PC-3 (cell line): ENCODE measurements at regions not wholly inside any gene's neighbourhood (a gene's known extent, or its start where the extent isn't known, plus 50 kb on each side); places are given as distances from the start of the nearest gene placed in this dataset.
A peak's percentile ranks its signal among the peaks of the same experiment; 100 is the strongest.

Experiments
- ATAC-seq: fragments of 200-7000 bp; cut with Tn5 transposase; 2 replicates; pipeline ENCODE4 v1.9.1; 2020; ENCODE audit warnings: mild to moderate bottlenecking, moderate library complexity
- BruUV-seq: library from RNA; stranded (reverse); fragments of 400-500 nt; replicated peaks from 2 replicates; lab custom pipeline; 2021; lab: Mats Ljungman, UMichigan
- CTCF ChIA-PET: fragments of 300-600 bp; sonication (Branson Sonifier 250); formaldehyde crosslinking; loops from one replicate; lab custom pipeline; 2022; ENCODE audit warnings: antibody characterized with exemption; lab: Charles Lee
- POLR2A ChIA-PET: fragments of 300-600 bp; sonication (Branson Sonifier 250); formaldehyde crosslinking; loops from one replicate; lab custom pipeline; 2022; ENCODE audit warnings: antibody characterized with exemption; ENCODE audit not compliant: unreplicated experiment; lab: Charles Lee
- DNase-seq: peaks from one replicate; pipeline ENCODE4 v3.0.0-alpha.2; 2015
- H2AFZ ChIP-seq: fragments of 300-600 bp; sonication (generic); 2 replicates; pipeline ENCODE4 v1.6.0; 2016; ENCODE audit warnings: antibody characterized with exemption, low read length
- H3F3A ChIP-seq: fragments of 300-600 bp; sonication (generic); one replicate; pipeline ENCODE4 v1.6.0; 2017; ENCODE audit warnings: antibody characterized with exemption, low read length, control low read depth, mild to moderate bottlenecking; ENCODE audit not compliant: unreplicated experiment
- H3K27ac ChIP-seq: fragments of 300-600 bp; sonication (generic); 2 replicates; pipeline ENCODE4 v1.5.1; 2016; ENCODE audit warnings: mild to moderate bottlenecking, low read length
- H3K27me3 ChIP-seq: fragments of 300-600 bp; sonication (generic); 2 replicates; pipeline ENCODE4 v1.6.1; 2016; ENCODE audit warnings: low read length, mixed read lengths
- H3K36me3 ChIP-seq: fragments of 300-600 bp; sonication (generic); 2 replicates; pipeline ENCODE4 v1.6.1; 2016; ENCODE audit warnings: low read depth, mixed run types, low read length, mixed read lengths
- H3K4me1 ChIP-seq: fragments of 300-600 bp; sonication (generic); 2 replicates; pipeline ENCODE4 v1.5.1; 2016; ENCODE audit warnings: low read length; ENCODE audit not compliant: insufficient read depth
- H3K4me2 ChIP-seq: fragments of 300-600 bp; sonication (generic); 2 replicates; pipeline ENCODE4 v1.6.0; 2016; ENCODE audit warnings: low read length
- H3K4me3 ChIP-seq: fragments of 300-600 bp; sonication (generic); 2 replicates; pipeline ENCODE4 v1.5.1; 2016; ENCODE audit warnings: mild to moderate bottlenecking, low read length, mixed read lengths
- H3K79me2 ChIP-seq: fragments of 300-600 bp; sonication (generic); 2 replicates; pipeline ENCODE4 v1.6.1; 2017; ENCODE audit warnings: low read length, mixed read lengths
- H3K9ac ChIP-seq: fragments of 300-600 bp; sonication (generic); 2 replicates; pipeline ENCODE4 v1.6.0; 2016; ENCODE audit warnings: mild to moderate bottlenecking, low read length
- H3K9me2 ChIP-seq: fragments of 300-600 bp; sonication (generic); replicated peaks from 2 replicates; pipeline ENCODE4 v1.6.1; 2016; ENCODE audit warnings: mixed run types, low read length, mixed read lengths
- H3K9me3 ChIP-seq: fragments of 300-600 bp; sonication (generic); 2 replicates; pipeline ENCODE4 v1.6.1; 2016; ENCODE audit warnings: low read length, mixed read lengths
- H4K20me1 ChIP-seq: fragments of 300-600 bp; sonication (generic); 2 replicates; pipeline ENCODE4 v1.6.1; 2016; ENCODE audit warnings: low read length, mixed read lengths
- CTCF ChIP-seq: fragments of 300-600 bp; sonication (generic); conservative IDR thresholded peaks from 2 replicates; pipeline ENCODE4 v1.5.1; 2017; ENCODE audit warnings: antibody characterized with exemption, low read depth, mild to moderate bottlenecking, low read length
- EZH2 ChIP-seq: fragments of 300-600 bp; sonication (generic); IDR thresholded peaks from one replicate; pipeline ENCODE4 v1.6.1; 2017; ENCODE audit warnings: antibody characterized with exemption, mild to moderate bottlenecking, low read length; ENCODE audit not compliant: unreplicated experiment
- EZH2phosphoT487 ChIP-seq: fragments of 300-600 bp; sonication (generic); IDR thresholded peaks from 2 replicates; pipeline ENCODE4 v1.6.1; 2018; ENCODE audit warnings: mild to moderate bottlenecking, antibody characterized with exemption, low read length, borderline replicate concordance
- intact Hi-C: fragments of 100-400 bp; cut with micrococcal nuclease; formaldehyde crosslinking; loops from 2 replicates; pipeline ENCODE4 v1.9.0; 2023

GRCh38 chr22:27669798-27670599, 131.6 kb downstream of the MN1 start:
- Histone ChIP-seq H3K27ac (peak overlapping the region; percentile 80), H3F3A (no peaks in the 10 kb centered on the region), H2AFZ (no peak overlapping the region)

GRCh38 chr22:27670701-27671412, 130.7 kb downstream of the MN1 start:
- intact Hi-C loops: no loop called here
- DNase-seq (peak; percentile 32), ATAC-seq (no peak; the same call in 1 of the 2 replicates)
- no peaks in the 10 kb centered on the region for H3K27me3 ChIP-seq
- no TSS peak for BruUV-seq
- H3K4me1 ChIP-seq: peaks cover 23% of the 10 kb centered on the region
- H2AFZ ChIP-seq: no peak overlapping the region
- H3K36me3 ChIP-seq: no peaks in the 10 kb centered on the region
- H3K9me3 ChIP-seq: no peaks in the 10 kb centered on the region
- no peaks in the 10 kb centered on the region for H4K20me1 ChIP-seq
- no peaks in the 10 kb centered on the region for H3K79me2 ChIP-seq
- CTCF ChIA-PET: no interaction called here
- no peak overlapping the region for H3K4me2 ChIP-seq
- POLR2A ChIA-PET: no interaction called here
- peak overlapping the region; percentile 45; the same call in 1 of the 2 replicates for H3K9ac ChIP-seq
- H3K27ac ChIP-seq: peak overlapping the region; percentile 63
- H3F3A ChIP-seq: no peaks in the 10 kb centered on the region
- H3K4me3 ChIP-seq: no peak overlapping the region
- no peaks in the 10 kb centered on the region for H3K9me2 ChIP-seq
- TF ChIP-seq EZH2: no peak
- no peak for TF ChIP-seq EZH2phosphoT487
- no peak for TF ChIP-seq CTCF

More at GRCh38 chr22:27669798-27670599, 131.6 kb downstream of the MN1 start:
- Histone ChIP-seq H3K79me2 (no peaks in the 10 kb centered on the region), H3K27me3 (no peaks in the 10 kb centered on the region), H3K9me2 (no peaks in the 10 kb centered on the region), H3K4me1 (peaks cover 23% of the 10 kb centered on the region), H3K36me3 (no peaks in the 10 kb centered on the region), H3K9me3 (no peaks in the 10 kb centered on the region), H3K4me2 (0 out of 2 replicates have a peak overlapping the region, but pooled peaks have one; percentile 13), H3K4me3 (no peak overlapping the region), H4K20me1 (no peaks in the 10 kb centered on the region), H3K9ac (peak overlapping the region; percentile 41)
- no TSS peak for BruUV-seq
- no peak for ATAC-seq
- intact Hi-C loops: no loop called here
- peak; percentile 22 for DNase-seq
- CTCF ChIA-PET: no interaction called here
- no peak for TF ChIP-seq EZH2phosphoT487
- no peak for TF ChIP-seq EZH2
- no peak for TF ChIP-seq CTCF
- POLR2A ChIA-PET: no interaction called here
